ENCODE measurements at regions not wholly inside any gene's neighbourhood (a gene's known extent, or its start where the extent isn't known, plus 50 kb on each side); places are given as distances from the start of the nearest gene placed in this dataset.
"Not testable (repeated sequence)": the region's sequence is repeated elsewhere in the genome, so short reads cannot be mapped to it uniquely, and the experiment has no call there.

DNA sequence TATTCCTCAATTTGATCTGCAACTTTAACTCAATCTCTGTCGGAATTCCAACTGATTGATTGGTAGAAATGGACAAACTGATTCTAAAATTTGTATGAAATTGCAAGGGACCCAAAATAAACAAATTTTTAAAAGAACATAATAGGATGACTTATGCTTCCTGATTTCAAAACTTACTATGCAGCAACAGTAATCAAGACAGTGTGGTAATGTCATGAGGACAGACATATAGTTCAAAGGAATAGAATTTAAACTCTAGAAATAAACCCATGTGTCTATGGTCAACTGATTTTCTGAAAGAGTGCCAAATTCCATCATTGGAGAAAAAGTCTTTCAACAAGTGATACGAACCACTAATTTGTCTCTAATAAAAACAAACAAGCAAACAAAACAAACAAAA, 1320.1 kb upstream of the GJE1 start:
- in situ Hi-C loops (cut with MboI; ENCODE audit: low sequenced_read_pairs): no loop called here

DNA sequence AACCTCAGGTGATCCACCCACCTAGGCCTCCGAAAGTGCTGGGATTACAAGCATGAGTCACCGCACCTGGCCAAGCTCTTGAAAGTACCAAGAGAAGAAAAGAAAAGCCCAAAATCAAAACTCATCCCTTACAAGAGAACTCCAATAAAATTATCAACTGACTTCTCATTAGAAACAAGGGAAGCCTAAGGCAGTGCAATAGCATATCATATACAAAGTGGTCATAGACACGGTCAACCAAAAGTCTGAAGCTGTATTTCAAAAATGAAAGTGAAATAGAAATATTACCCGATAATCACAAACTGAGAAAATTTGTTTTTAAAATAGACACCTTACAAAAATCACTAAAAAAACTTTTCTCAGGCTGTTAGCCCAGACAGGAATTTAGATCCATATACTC, 1321.1 kb upstream of the GJE1 start:
- in situ Hi-C loops (cut with MboI; ENCODE audit: low sequenced_read_pairs): no loop called here

DNA sequence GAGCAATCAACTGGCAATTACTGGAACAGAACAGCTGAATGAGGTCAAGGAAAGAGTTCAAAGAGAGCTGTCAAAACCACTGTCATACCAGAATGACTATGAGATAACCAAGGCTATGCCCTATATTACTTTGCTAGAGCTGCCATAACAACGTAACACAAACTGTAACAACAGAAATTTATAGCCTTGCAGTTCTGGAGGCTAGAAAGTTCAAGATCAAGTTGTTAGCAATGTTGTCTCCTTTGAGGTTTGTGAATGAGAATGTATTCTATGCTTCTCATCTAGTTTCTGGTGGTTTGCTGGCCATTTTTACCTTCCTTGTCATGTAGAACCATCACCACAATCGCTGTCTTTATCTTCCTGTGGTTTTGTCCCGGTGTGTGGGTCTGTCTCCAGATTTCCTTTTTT, 1323.0 kb upstream of the GJE1 start:
- in situ Hi-C loops (cut with MboI; ENCODE audit: low sequenced_read_pairs): no loop called here

DNA sequence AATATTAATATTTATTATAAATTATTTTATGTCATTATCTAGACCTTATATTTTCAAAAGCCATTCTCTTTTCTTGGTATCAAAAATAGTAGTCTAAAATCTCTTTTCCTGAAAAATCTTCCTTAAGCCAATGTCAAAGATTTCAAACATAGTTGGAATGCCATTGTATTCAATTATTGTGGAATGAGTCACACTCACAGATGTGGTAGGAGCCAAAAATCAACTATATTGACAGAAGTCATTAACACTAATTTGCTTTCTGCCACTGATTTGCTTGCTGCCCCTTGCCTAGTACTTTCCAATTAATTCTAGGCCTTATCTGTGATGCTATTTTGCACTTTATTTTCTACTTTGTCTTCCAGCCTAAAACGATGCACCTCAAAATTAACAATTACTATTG, 1326.3 kb upstream of the GJE1 start:
- in situ Hi-C loops (cut with MboI; ENCODE audit: low sequenced_read_pairs): no loop called here

DNA sequence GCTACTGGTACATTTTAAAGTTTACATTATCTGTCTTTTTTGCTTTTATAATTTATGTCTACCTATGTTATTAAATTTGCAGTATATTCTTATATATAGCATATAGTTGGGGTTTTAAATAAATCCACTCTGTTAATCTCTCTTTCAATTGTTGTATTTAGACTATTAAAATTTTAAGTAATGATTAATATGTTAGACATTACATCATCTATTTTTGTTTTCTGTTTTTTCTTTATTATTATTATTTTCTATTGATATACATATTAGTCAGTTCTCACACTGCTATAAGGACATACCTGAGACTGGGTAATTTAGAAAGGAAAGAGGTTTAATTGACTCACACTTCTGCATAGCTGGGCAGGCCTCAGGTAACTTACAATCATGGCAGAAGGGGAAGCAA, 1338.2 kb upstream of the GJE1 start:
- in situ Hi-C loops (cut with MboI; ENCODE audit: low sequenced_read_pairs): no loop called here

DNA sequence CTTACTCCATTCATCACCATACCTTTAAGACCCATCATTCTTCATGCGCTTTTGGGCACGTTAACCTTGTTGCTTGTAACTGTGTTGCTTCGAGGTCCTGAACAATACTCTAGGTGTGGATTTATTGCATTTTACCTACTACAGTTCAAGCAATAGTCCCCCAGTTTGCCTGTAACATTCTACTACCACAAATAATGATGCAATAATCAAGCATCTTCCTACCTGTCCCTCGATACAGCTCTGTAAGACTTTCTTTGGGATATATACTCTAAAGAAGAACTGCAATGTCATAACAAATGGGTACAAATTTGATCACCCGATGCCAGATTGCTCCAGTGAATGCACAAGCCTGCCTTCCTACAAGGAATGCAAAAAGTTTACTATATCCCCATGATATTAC, 1342.6 kb upstream of the GJE1 start:
- in situ Hi-C loops (cut with MboI; ENCODE audit: low sequenced_read_pairs): no loop called here

DNA sequence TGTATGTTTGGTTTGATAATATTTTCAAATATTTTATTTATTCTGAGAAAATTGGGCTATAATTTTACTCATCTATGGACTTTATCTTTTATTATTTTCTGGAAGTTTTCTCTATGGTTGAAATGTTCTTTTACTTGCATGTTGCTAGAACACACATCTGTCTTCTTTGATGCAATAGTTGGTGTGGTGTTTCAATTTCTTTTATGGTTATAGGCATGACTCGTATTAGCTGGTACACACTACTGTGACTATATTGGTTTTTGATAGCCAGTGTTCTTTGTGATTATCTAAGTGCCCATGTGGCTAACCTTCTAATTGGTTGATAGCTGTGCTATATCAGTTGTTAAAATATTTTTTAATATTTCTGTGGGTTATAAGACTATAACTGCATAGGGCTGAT, 1343.3 kb upstream of the GJE1 start:
- in situ Hi-C loops (cut with MboI; ENCODE audit: low sequenced_read_pairs): no loop called here

DNA sequence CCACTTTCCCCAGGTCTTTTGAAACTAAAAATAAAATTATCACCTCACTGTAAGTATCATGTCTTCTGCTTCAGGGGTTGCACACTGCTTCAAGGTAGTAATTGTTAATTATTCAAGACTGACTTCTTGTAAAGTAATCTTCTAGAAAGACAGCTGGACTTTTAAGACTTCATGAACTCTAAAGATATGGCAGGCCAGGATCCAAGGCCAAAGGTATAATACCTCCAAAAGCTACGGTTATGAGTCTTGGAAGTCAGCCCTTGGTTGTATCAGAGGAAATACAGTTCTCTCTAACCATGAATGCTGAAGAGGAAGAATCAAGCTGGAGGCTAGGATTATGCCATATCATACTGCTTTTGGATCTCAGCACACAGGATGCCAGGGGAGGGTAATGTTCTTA, 1346.8 kb upstream of the GJE1 start:
- in situ Hi-C loops (cut with MboI; ENCODE audit: low sequenced_read_pairs): no loop called here

DNA sequence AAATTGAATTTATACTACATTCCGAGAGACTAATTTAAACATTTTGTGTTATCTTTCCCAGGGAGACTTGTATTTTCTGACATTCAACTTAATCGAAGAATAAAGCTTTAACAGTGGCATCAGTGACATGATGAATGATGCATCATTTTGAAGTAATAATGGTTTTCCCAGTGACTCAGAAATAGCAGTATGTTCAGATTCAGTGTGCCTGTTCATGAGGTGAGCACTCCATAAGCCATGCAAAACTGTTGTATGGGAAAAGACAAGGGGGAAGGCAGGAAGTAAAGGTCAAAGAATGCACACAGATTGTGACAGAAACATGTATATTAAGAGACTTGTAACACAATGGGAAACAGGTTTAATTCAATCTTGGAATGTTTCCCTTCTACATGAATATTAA, 1348.2 kb upstream of the GJE1 start:
- in situ Hi-C loops (cut with MboI; ENCODE audit: low sequenced_read_pairs): no loop called here

DNA sequence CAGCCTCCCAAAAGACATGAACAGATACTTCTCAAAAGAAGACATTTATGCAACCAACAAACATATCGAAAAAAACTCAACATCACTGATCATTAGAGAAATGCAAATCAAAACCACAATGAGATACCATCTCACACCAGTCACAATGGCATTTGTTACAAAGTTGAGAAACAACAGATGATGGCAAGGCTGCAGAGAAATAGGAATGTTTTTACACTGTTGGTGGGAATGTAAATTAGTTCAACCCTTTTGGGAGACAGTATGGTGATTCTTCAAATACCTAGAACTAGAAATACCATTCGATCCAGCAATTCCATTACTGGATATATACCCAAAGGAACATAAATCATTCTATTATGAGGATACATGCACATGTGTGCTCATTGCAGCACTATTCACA, 1349.2 kb upstream of the GJE1 start:
- in situ Hi-C loops (cut with MboI; ENCODE audit: low sequenced_read_pairs): not testable (repeated sequence)

DNA sequence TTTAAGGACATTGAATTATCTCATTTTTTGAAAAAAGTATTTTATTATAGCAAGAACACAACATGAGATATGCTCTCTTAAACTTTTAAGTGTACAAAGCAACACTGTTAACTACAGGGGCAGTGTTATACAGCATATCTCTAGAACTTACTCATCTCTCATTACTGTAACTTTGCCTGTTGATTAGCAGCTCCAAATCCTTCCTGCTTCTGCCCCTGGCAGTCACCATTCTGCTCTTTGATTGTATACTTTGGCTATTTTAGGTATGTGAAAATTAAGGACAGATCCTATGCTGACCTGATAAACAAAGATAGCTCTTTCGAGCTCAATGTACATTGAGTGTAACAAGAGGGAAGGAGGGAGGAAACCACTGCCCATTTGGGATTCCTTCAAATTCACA, 1349.8 kb upstream of the GJE1 start:
- in situ Hi-C loops (cut with MboI; ENCODE audit: low sequenced_read_pairs): no loop called here

DNA sequence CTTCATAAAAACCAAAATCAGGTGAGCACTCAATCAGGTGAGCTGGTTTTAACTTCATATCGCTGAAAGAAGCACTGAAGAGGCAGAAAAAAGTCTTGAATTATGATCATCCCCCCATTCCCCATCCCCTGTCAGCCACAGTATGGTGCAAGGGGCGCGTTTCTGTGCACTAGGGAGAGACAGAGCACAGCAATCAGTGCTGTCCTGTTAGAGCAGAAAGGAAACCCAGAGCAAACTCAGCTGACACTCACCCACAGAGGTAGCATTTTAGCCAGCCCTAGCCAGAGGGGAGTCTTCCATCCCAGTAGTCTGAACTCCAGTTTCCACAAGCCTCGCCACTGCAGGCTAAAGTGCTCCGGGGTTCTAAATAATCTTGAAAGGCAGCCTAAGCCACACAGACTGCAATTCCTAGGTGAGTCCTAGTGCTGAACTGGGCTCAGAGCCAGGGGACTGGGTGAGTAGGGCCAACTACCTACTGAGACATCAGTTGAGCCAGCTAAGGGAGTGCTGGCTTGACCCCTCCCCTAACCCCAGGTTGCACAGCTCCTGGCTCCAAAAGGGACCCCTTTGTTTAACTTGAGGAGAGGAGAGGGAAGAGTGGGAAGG, 1352.6 kb upstream of the GJE1 start:
- in situ Hi-C loops (cut with MboI; ENCODE audit: low sequenced_read_pairs): no loop called here

DNA sequence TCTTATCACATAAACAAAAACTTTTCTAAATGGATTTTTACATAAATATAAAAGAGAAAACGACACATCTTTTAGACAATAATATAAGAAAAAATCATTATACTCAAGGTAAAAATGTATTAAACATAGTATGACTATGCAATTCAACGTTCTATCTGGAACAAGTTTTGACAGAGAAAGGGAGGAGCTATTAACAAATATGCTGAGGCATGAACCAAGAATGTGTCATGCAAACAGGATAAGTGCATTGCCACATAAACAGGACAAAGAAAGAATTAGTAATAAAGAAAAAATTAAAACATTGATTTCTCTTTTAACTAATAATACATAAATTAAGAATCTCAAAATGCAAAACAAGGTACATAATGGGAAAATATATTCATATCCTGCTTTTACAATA, 1353.4 kb upstream of the GJE1 start:
- in situ Hi-C loops (cut with MboI; ENCODE audit: low sequenced_read_pairs): no loop called here

DNA sequence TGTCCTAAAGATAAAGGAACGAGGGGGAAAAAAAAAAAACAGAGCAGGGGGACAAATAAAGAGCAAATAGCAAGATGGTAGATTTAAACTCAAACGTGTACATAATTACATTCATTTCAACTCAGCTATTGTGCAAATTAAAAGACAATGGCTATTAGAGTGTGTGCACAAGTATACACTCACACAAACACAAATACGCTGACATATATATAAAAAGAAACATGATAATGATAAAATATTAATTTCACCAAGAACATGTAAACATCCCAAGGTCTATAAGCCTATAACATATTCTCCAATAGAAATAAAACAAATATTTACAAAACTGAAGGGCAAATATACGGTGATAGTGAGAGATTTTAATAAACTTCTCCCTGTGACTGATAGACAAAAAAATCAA, 1354.9 kb upstream of the GJE1 start:
- in situ Hi-C loops (cut with MboI; ENCODE audit: low sequenced_read_pairs): no loop called here

DNA sequence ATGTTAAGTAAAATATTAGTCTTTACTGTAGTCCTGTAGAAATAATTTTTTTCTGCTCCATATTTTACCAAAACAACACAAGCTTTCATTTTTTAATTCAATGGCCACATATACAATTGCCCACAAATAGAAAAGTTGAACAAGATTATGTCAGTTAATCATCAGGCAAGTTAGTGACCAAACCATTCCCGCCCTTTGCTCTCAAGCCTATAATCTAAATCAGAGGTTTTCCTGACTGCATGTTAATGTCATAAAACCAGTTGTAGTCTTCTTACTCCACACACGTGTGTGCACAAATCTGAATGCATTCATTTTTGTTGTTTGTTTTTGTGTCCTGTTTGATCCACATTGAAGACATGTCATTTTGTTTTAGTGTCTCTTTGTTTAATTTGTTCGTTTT, 1357.7 kb upstream of the GJE1 start:
- in situ Hi-C loops (cut with MboI; ENCODE audit: low sequenced_read_pairs): no loop called here

DNA sequence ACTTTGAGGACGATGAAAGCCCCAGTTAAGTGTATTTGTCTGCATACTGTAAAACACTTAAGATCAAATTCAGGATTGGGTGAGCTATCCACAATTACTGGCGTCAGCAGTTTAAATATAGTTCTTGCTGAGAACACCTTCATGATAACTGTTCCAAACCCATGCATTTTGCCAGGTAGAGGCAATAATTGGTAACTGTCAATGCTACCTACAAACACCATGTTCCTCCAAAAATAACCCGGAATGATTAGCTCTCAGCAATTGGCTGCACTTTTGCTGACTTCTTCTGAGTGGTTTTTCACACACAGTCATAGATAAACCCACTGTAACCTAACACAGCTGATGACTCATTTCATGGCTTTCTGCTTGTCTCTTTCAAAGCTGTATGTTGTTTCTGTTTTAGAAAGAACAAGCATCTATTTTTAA, 1358.6 kb upstream of the GJE1 start:
- in situ Hi-C loops (cut with MboI; ENCODE audit: low sequenced_read_pairs): no loop called here

DNA sequence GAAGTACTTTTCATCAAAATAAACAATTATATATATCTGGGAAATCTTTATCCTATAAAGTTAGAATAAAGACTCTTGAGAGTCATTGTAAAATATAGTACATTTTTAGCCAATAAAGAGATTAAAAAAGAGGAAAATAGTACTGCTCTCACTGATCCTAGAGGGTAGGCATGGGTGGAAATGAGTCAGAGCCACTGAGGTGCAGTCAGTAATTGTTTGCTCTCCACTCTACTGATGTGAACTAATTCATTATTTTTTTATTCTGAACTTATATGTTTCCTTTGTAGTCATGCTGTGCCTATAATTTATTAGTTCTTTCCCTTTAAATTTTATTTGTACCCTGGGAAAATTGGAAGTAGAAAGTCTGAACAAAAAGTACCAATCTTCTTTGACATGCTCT, 1359.4 kb upstream of the GJE1 start:
- in situ Hi-C loops (cut with MboI; ENCODE audit: low sequenced_read_pairs): no loop called here

DNA sequence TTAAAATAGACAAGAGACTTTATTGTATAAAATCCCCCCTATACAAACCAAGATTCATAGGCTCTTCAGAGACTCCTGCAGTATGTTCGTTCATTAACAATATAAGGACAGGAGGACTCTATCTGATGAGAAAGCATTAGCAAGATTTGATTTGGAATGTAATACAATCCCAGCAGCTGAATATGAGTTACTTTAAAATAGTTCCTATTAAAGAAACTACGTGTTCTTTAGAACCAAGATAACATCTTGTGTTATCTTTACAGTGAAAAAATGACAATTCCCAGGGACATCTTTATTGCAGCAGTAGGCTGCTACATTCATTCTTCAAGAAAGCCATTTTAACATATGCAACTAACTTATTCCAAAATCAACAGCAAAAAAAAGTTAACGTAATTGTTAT, 1360.1 kb upstream of the GJE1 start:
- in situ Hi-C loops (cut with MboI; ENCODE audit: low sequenced_read_pairs): no loop called here

DNA sequence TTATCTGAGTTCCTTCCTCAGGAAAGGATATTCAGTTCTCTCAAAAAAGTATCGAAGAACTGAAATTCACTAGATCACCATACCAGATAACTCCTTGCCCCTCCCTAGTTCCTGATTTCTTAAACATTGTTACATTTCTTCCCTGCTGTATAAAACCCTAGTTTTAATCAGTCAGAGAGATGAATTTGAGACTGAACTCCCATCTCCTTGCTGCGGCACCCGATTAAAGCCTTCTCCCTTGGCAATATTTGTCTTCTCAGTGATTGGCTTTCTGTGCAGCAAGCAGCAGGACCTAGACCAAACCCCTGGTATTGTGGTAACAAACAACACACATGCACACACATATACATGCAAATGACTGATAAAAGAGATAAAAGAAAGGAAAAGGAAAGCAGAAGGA, 1364.6 kb upstream of the GJE1 start:
- in situ Hi-C loops (cut with MboI; ENCODE audit: low sequenced_read_pairs): no loop called here

DNA sequence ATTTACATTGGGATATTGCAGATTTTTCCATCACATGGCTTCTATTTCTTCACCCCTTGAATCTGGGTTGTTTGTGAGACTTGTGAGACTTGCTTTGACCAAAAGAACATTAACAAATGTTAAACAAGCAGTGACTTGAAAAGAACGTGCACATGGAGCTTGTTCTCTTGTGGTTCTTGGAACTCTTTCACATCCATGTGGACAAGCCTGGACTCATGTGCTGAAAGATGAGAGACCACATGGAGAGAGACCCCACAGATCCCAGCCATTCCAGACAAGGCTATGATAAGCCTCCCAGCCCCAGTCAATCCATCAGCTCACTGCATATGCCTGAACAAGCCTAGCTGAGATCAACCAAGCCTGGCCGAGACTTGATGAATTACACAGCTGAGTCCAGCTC, 1365.7 kb upstream of the GJE1 start:
- in situ Hi-C loops (cut with MboI; ENCODE audit: low sequenced_read_pairs): no loop called here

DNA sequence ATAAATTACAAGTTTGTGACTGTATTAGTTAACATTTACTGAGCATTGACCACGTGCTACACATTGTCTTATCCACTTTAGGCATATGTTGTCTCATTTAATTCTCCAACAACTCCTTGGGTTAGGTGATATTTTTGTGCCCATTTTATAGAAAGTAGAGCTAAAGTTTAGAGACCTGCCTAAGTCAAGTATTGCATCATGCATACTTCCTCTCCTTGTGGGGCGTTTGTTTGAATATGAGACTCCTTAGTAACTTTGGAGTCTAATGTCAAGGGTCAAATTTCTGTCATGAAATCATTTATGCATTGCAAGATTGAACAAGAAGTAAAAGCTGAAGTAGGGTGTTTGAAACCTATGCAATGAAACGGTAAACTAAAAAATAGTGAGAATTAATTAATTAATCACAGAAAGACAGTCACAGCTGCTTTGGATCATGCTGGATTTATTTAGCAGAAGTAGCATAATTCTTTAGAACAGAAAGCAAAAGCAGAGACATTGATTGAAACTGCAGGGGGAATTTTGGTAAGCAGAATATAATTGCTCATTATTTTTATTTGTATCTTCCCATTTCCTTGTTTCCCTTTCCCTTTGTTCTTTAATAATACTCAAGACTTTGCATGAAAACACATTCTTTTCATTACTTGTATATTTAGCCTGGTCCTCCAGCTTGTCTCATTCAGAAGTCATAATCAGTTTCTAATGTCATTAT, 1374.4 kb upstream of the GJE1 start:
- in situ Hi-C loops (cut with MboI; ENCODE audit: low sequenced_read_pairs): no loop called here

DNA sequence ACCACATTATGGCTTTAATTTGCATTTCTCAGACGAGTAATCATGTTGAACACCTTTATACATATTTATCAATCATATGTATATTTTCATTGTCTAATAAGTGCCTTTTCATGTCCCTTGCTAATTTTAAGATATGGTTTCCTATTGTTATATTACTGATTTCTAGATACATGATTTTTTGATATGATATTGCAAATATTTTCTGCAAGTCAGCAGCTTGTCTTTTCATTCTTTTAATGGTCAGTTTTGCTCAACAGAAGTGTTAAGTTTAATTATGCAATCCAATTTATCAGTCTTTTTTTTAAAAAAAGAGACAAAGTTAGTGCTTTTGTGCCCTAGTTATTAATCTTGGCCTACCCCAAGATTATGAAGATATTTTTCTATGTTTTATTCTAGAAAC, 1377.8 kb upstream of the CITED2 start:
- in situ Hi-C loops (cut with MboI; ENCODE audit: low sequenced_read_pairs): no loop called here

DNA sequence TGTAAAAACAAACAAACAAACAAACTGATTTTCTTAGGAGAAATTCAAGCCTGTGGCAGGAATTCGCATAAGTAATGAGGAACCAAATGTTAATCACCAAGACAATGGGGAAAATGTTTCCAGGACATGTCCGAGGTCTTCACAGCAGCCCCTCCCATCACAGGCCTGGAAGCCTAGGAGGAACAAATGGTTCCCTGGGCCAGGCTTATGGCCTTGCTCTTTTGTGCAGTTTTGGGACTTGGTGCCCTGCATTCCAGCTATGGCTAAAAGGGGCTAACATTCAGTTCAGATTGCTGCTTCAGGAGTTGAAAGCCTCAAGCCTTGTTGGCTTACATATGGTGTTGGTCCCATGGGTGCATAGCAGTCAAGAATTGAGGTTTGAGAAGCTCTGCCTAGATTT, 1372.7 kb upstream of the CITED2 start:
- in situ Hi-C loops (cut with MboI; ENCODE audit: low sequenced_read_pairs): no loop called here

Data from HL-60/S4 treated with retinoic acid at 250 ng/mL for 4 days and 3 days (cell line).